ENCODE measurements at regions not wholly inside any gene's neighbourhood (a gene's known extent, or its start where the extent isn't known, plus 50 kb on each side); places are given as distances from the start of the nearest gene placed in this dataset.

- Histone ChIP-seq H3K9me3 (ENCODE audit: control insufficient read depth in 1 of 2, insufficient read depth in 1 of 2, low read depth in 1 of 2, low read length in 2 of 2) (no peaks in the 10 kb centered on the region), H2AFZ (ENCODE audit: low read depth, low read length, poor library complexity, severe bottlenecking) (no peak overlapping the region), H3K27ac (ENCODE audit: low read depth, low read length) (no peak overlapping the region), H3K9ac (ENCODE audit: low read length) (no peak overlapping the region), H4K20me1 (ENCODE audit: insufficient read depth) (no peaks in the 10 kb centered on the region), H3K79me2 (ENCODE audit: insufficient read depth, low read length) (no peaks in the 10 kb centered on the region), H3K9me2 (ENCODE audit: insufficient read depth) (no peaks in the 10 kb centered on the region), H3K27me3 (ENCODE audit: insufficient read depth, low read length) (no peaks in the 10 kb centered on the region), H3K4me2 (ENCODE audit: low read length) (no peak overlapping the region), H3K4me3 (replicated peaks in 1 of 2; ENCODE audit: low read depth in 1 of 2, low read length in 2 of 2) (no peak overlapping the region), H3K36me3 (ENCODE audit: control insufficient read depth in 1 of 2, insufficient read depth in 2 of 2, low read length in 2 of 2) (no peaks in the 10 kb centered on the region), H3K4me1 (ENCODE audit: control insufficient read depth in 1 of 2, insufficient read depth in 2 of 2, low read length in 2 of 2) (0 out of 4 replicates have a peak, but pooled peaks cover 0 to 5% of the 10 kb centered on the region in 2 experiments)
- BruUV-seq (replicated peaks), result no TSS peak
- ChIA-PET RAD21 (ENCODE audit: low non-redundant PET in 1 of 2, low total read pairs in 2 of 2, uncharacterized antibody in 2 of 2, unreplicated experiment in 2 of 2) (no interaction called here), CTCF (no interaction called here), POLR2A (no interaction called here)
- ATAC-seq (no peak), DNase-seq (ENCODE audit: low read depth, low spot score) (no peak)
- TF ChIP-seq SIN3A (IDR thresholded peaks at IDR 0.05; ENCODE audit: low read depth), result no peak
- TF ChIP-seq POLR2AphosphoS5 (IDR thresholded peaks at IDR 0.05; ENCODE audit: low read depth, low read length), result no peak
- TF ChIP-seq SP1 (IDR thresholded peaks at IDR 0.05; ENCODE audit: low read depth), result no peak
- TF ChIP-seq FOSL1 (IDR thresholded peaks at IDR 0.05; ENCODE audit: low read depth), result no peak
- no peak for TF ChIP-seq CTCF (IDR thresholded peaks at IDR 0.05 in 2 of 3, conservative IDR thresholded peaks at IDR 0.05 in 1 of 3; ENCODE audit: borderline replicate concordance in 1 of 3, insufficient read depth in 1 of 3, low read depth in 2 of 3, low read length in 2 of 3)
- no peak for TF ChIP-seq ZFX (IDR thresholded peaks at IDR 0.05)
- TF ChIP-seq POLR2A (IDR thresholded peaks at IDR 0.05; ENCODE audit: borderline replicate concordance, extremely low read depth, insufficient read depth, insufficient read length), result no peak
- intact Hi-C loops (cut with micrococcal nuclease), result no loop called here
Measured at GRCh38 chr12:79987731-79988130, 52.8 kb upstream of the PPP1R12A start.
